ENCODE measurements at regions not wholly inside any gene's neighbourhood (a gene's known extent, or its start where the extent isn't known, plus 50 kb on each side); places are given as distances from the start of the nearest gene placed in this dataset.

GRCh38 chr4:164572877-164573279 is 181.1 kb upstream of the SMIM31 start:
- ATAC-seq (no peak), DNase-seq (no peak)
- Histone ChIP-seq H3K36me3 (replicated peaks in 1 of 2; ENCODE audit: insufficient read depth in 1 of 2, low read depth in 2 of 2) (no peaks in the 10 kb centered on the region), H3K4me1 (no peaks in the 10 kb centered on the region), H3K27me3 (no peaks in the 10 kb centered on the region), H3K4me3 (no peak overlapping the region), H3K9me3 (no peaks in the 10 kb centered on the region), H3K27ac (no peak overlapping the region)
- TF ChIP-seq POLR2A (IDR thresholded peaks at IDR 0.05) (no peak), CTCF (IDR thresholded peaks at IDR 0.05) (no peak)
- intact Hi-C loops (cut with DNase I), result no loop called here

GRCh38 chr4:164575861-164576260 is 178.1 kb upstream of the SMIM31 start:
- TF ChIP-seq POLR2A (IDR thresholded peaks at IDR 0.05), result no peak
- TF ChIP-seq CTCF (IDR thresholded peaks at IDR 0.05), result no peak
- WGBS, 2 donors, result 61 to 74% methylated on average over 5 of the region's 5 CpGs
- intact Hi-C loops (cut with DNase I), result no loop called here

GRCh38 chr4:164579270-164579942 is 174.5 kb upstream of the SMIM31 start:
- intact Hi-C loops (cut with DNase I), result no loop called here
- H3K9me3 ChIP-seq, result no peaks in the 10 kb centered on the region
- DNase-seq, result no peak
- no peak for TF ChIP-seq CTCF (IDR thresholded peaks at IDR 0.05)
- no peak for TF ChIP-seq POLR2A (IDR thresholded peaks at IDR 0.05)
- H3K4me1 ChIP-seq, result no peaks in the 10 kb centered on the region
- H3K4me3 ChIP-seq, result no peak overlapping the region
- H3K27me3 ChIP-seq, result no peaks in the 10 kb centered on the region
- no peak overlapping the region for H3K27ac ChIP-seq
- WGBS, 2 donors, result 54 to 57% methylated on average over 8 of the region's 8 CpGs
- no peaks in the 10 kb centered on the region for H3K36me3 ChIP-seq (replicated peaks in 1 of 2; ENCODE audit: insufficient read depth in 1 of 2, low read depth in 2 of 2)
- ATAC-seq, result no peak

More at GRCh38 chr4:164575861-164576260, 178.1 kb upstream of the SMIM31 start:
- ATAC-seq (no peak), DNase-seq (no peak)
- Histone ChIP-seq H3K4me3 (no peak overlapping the region), H3K27me3 (no peaks in the 10 kb centered on the region), H3K36me3 (replicated peaks in 1 of 2; ENCODE audit: insufficient read depth in 1 of 2, low read depth in 2 of 2) (no peaks in the 10 kb centered on the region), H3K27ac (no peak overlapping the region), H3K4me1 (no peaks in the 10 kb centered on the region), H3K9me3 (no peaks in the 10 kb centered on the region)

GRCh38 chr4:164591666-164592065 is 162.3 kb upstream of the SMIM31 start:
- ATAC-seq (no peak), DNase-seq (no peak)
- Histone ChIP-seq H3K4me1 (no peaks in the 10 kb centered on the region), H3K27me3 (no peaks in the 10 kb centered on the region), H3K4me3 (no peak overlapping the region), H3K36me3 (replicated peaks in 1 of 2; ENCODE audit: insufficient read depth in 1 of 2, low read depth in 2 of 2) (no peaks in the 10 kb centered on the region), H3K9me3 (no peaks in the 10 kb centered on the region), H3K27ac (no peak overlapping the region)
- no peak for TF ChIP-seq CTCF (IDR thresholded peaks at IDR 0.05)
- TF ChIP-seq POLR2A (IDR thresholded peaks at IDR 0.05), result no peak
- intact Hi-C loops (cut with DNase I), result no loop called here
- WGBS, 2 donors, result 51 to 53% methylated on average over 6 of the region's 6 CpGs

GRCh38 chr4:164595751-164596150 is 158.2 kb upstream of the SMIM31 start:
- intact Hi-C loops (cut with DNase I), result no loop called here
- no peak for ATAC-seq
- no peak for DNase-seq
- Histone ChIP-seq H3K4me1 (no peaks in the 10 kb centered on the region), H3K27ac (no peak overlapping the region), H3K4me3 (no peak overlapping the region), H3K36me3 (replicated peaks in 1 of 2; ENCODE audit: insufficient read depth in 1 of 2, low read depth in 2 of 2) (no peaks in the 10 kb centered on the region), H3K9me3 (no peaks in the 10 kb centered on the region), H3K27me3 (no peaks in the 10 kb centered on the region)
- TF ChIP-seq POLR2A (IDR thresholded peaks at IDR 0.05) (no peak), CTCF (IDR thresholded peaks at IDR 0.05) (no peak)
- 60 to 62% methylated on average over 4 of the region's 4 CpGs for WGBS, 2 donors

Data from body of pancreas (tissue), 4 donors.